Duodenal mucosa (tissue), 2 donors: ENCODE measurements at regions not wholly inside any gene's neighbourhood (a gene's known extent, or its start where the extent isn't known, plus 50 kb on each side); places are given as distances from the start of the nearest gene placed in this dataset.

Experiments
- H3K27ac ChIP-seq: one replicate; pipeline ENCODE4 v1.7.0; 2013; ENCODE audit warnings: low read depth, low read length
- H3K27me3 ChIP-seq, 2 donors: one replicate each; pipeline ENCODE4 v1.7.0; 2013; ENCODE audit warnings: low read length in 2 of 2, control low read depth in 1 of 2; ENCODE audit not compliant: insufficient read depth in 2 of 2, control insufficient read depth in 1 of 2
- H3K36me3 ChIP-seq, 2 donors: one replicate each; pipeline ENCODE4 v1.7.0; 2013; ENCODE audit warnings: low read length in 2 of 2, control low read depth in 1 of 2; ENCODE audit not compliant: insufficient read depth in 2 of 2, control insufficient read depth in 1 of 2
- H3K4me1 ChIP-seq, 2 donors: one replicate each; pipeline ENCODE4 v1.7.0; 2013; ENCODE audit warnings: low read length in 2 of 2, control low read depth in 1 of 2; ENCODE audit not compliant: insufficient read depth in 2 of 2, control insufficient read depth in 1 of 2
- H3K4me3 ChIP-seq, 2 donors: one replicate each; pipeline ENCODE4 v1.7.0; 2013; ENCODE audit warnings: low read length in 2 of 2, low read depth in 1 of 2
- H3K9ac ChIP-seq, 2 donors: one replicate each; pipeline ENCODE4 v1.7.0; 2013; ENCODE audit warnings: low read length in 2 of 2, low read depth in 1 of 2
- H3K9me3 ChIP-seq, 2 donors: one replicate each; pipeline ENCODE4 v1.7.0; 2013; ENCODE audit warnings: low read length in 2 of 2, control low read depth in 1 of 2; ENCODE audit not compliant: control insufficient read depth in 1 of 2

GRCh38 chr3:78519281-78519680 is 1248.5 kb downstream of the ROBO1 start:
- Histone ChIP-seq H3K4me1 (no peaks in the 10 kb centered on the region), H3K36me3 (no peaks in the 10 kb centered on the region), H3K9ac (no peak overlapping the region), H3K9me3 (no peaks in the 10 kb centered on the region), H3K27me3 (no peaks in the 10 kb centered on the region), H3K4me3 (no peak overlapping the region), H3K27ac (no peak overlapping the region)

DNA sequence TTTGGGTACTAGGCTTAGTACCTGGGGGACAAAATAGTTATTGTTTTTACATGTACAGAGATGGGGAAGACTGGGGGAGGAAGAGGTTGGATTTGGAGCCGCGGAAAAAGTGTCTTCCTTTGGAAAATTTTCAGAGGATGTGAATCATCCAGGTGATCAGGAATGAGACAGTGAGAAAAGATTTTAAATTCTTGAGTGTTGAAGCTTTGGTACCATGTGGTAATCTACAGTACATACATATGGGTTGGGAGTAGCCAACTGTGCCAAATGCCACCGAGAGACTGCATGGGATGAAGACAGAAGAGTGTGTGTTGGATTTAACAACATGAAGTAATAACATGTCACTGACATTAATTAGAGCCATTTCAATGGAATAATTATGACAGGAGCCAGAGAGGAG is 1238.2 kb downstream of the ROBO1 start:
- H3K4me3 ChIP-seq, result no peak overlapping the region
- no peak overlapping the region for H3K9ac ChIP-seq
- H3K27me3 ChIP-seq, result no peaks in the 10 kb centered on the region
- no peaks in the 10 kb centered on the region for H3K9me3 ChIP-seq
- H3K27ac ChIP-seq, result no peak overlapping the region
- H3K4me1 ChIP-seq, result no peaks in the 10 kb centered on the region
- H3K36me3 ChIP-seq, result no peaks in the 10 kb centered on the region

- Histone ChIP-seq H3K27me3 (no peaks in the 10 kb centered on the region), H3K4me1 (no peaks in the 10 kb centered on the region), H3K9ac (no peak overlapping the region), H3K36me3 (no peaks in the 10 kb centered on the region), H3K27ac (no peak overlapping the region), H3K9me3 (no peaks in the 10 kb centered on the region), H3K4me3 (no peak overlapping the region)
Observed at GRCh38 chr3:78540485-78540884, 1227.3 kb downstream of the ROBO1 start.

DNA sequence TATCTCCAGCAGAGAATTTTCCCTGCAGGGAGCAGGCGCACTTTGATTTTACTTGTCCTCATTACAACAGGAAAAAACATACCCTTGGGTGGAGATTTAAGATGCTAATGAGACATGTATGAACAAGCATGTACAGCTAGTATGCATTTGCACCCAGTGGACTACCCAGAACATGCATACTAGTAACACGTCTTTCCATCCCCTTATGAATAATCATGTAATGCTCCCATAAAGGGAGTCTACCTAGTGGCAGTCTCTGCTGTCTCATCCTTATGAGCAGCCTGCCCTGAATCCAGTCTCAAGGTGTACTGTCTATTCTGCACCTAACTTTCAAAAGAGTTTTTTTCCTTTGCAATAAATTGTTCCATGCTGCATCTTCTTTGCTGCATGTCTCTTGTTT is 1222.0 kb downstream of the ROBO1 start:
- H3K9me3 ChIP-seq, result peaks cover 0 to 3% of the 10 kb centered on the region in 2 donors
- H3K27ac ChIP-seq, result no peak overlapping the region
- H3K9ac ChIP-seq, result no peak overlapping the region
- H3K4me1 ChIP-seq, result no peaks in the 10 kb centered on the region
- H3K4me3 ChIP-seq, result no peak overlapping the region
- no peaks in the 10 kb centered on the region for H3K27me3 ChIP-seq
- no peaks in the 10 kb centered on the region for H3K36me3 ChIP-seq
